HG03520 (cell line): ENCODE measurements at regions not wholly inside any gene's neighbourhood (a gene's known extent, or its start where the extent isn't known, plus 50 kb on each side); places are given as distances from the start of the nearest gene placed in this dataset.

Experiments
- ATAC-seq: cut with Tn5 transposase; IDR thresholded peaks from one replicate; pipeline ENCODE4 v1.9.1; 2021; ENCODE audit warnings: mild to moderate bottlenecking, moderate library complexity; ENCODE audit not compliant: unreplicated experiment

- ATAC-seq = no peak
Observed at GRCh38 chr6:40268614-40269013, 318.6 kb downstream of the LRFN2 start.

- ATAC-seq = no peak
Observed at GRCh38 chr6:40268166-40268565, 319.0 kb downstream of the LRFN2 start.

GRCh38 chr6:40265615-40266014, 321.5 kb downstream of the LRFN2 start:
- no peak for ATAC-seq

- ATAC-seq = no peak
Observed at GRCh38 chr6:40263970-40264369, 323.2 kb downstream of the LRFN2 start.

- ATAC-seq = no peak
Observed at GRCh38 chr6:40262363-40262762, 324.8 kb downstream of the LRFN2 start.

GRCh38 chr6:40258531-40258930, 324.3 kb upstream of the MOCS1 start:
- ATAC-seq = no peak

GRCh38 chr6:40256831-40257230, 322.6 kb upstream of the MOCS1 start:
- no peak for ATAC-seq

GRCh38 chr6:40256224-40256623, 322.0 kb upstream of the MOCS1 start:
- no peak for ATAC-seq

GRCh38 chr6:40253420-40253819, 319.2 kb upstream of the MOCS1 start:
- ATAC-seq = no peak

GRCh38 chr6:40252531-40253258, 318.4 kb upstream of the MOCS1 start:
- ATAC-seq = no peak

GRCh38 chr6:40251637-40252300, 317.5 kb upstream of the MOCS1 start:
- no peak for ATAC-seq

GRCh38 chr6:40249935-40250334, 315.7 kb upstream of the MOCS1 start:
- no peak for ATAC-seq

GRCh38 chr6:40247516-40248115, 313.4 kb upstream of the MOCS1 start:
- no peak for ATAC-seq

- ATAC-seq = no peak
Observed at GRCh38 chr6:40244699-40245098, 310.4 kb upstream of the MOCS1 start.

GRCh38 chr6:40232698-40233097, 298.4 kb upstream of the MOCS1 start:
- ATAC-seq = no peak

- ATAC-seq = no peak
Observed at GRCh38 chr6:40227735-40228134, 293.5 kb upstream of the MOCS1 start.

GRCh38 chr6:40222354-40222753, 288.1 kb upstream of the MOCS1 start:
- ATAC-seq = no peak

GRCh38 chr6:40219799-40220198, 285.5 kb upstream of the MOCS1 start:
- no peak for ATAC-seq

GRCh38 chr6:40210628-40211056, 276.4 kb upstream of the MOCS1 start:
- ATAC-seq = no peak

GRCh38 chr6:40205801-40206200, 271.5 kb upstream of the MOCS1 start:
- no peak for ATAC-seq

- no peak for ATAC-seq
Observed at GRCh38 chr6:40205004-40205403, 270.7 kb upstream of the MOCS1 start.

- ATAC-seq = no peak
Observed at GRCh38 chr6:40197371-40197770, 263.1 kb upstream of the MOCS1 start.
